Tibial nerve (tissue), 4 donors: ENCODE measurements at regions not wholly inside any gene's neighbourhood (a gene's known extent, or its start where the extent isn't known, plus 50 kb on each side); places are given as distances from the start of the nearest gene placed in this dataset.

Source experiments
- CTCF ChIP-seq, 5 experiments: fragments of 200-600 bp in 3 of 5; fragments of 450-650 bp in 2 of 5; sonication (generic) in 3 of 5; IDR thresholded peaks; one replicate each; pipeline ENCODE4 v1.5.1; 2016 to 2019; ENCODE audit warnings: antibody characterized with exemption in 5 of 5, mild to moderate bottlenecking in 3 of 5, moderate library complexity in 2 of 5
- EP300 ChIP-seq, 2 donors: sonication (generic); formaldehyde crosslinking; IDR thresholded peaks; one replicate each; pipeline ENCODE4 v1.6.1; 2017; ENCODE audit warnings: antibody characterized with exemption in 2 of 2, mild to moderate bottlenecking in 1 of 2
- POLR2A ChIP-seq, 2 donors: fragments of 450-650 bp; IDR thresholded peaks; one replicate each; pipeline ENCODE4 v1.6.1; 2017; ENCODE audit warnings: antibody characterized with exemption in 2 of 2, mild to moderate bottlenecking in 2 of 2, moderate library complexity in 2 of 2

- no peak for TF ChIP-seq POLR2A (IDR thresholded peaks at IDR 0.05)
- no peak for TF ChIP-seq CTCF (IDR thresholded peaks at IDR 0.05)
- TF ChIP-seq EP300 (IDR thresholded peaks at IDR 0.05), result no peak
Observed at GRCh38 chr2:143840601-143841000, 679.3 kb downstream of the ZEB2 start.
